ENCODE measurements at regions not wholly inside any gene's neighbourhood (a gene's known extent, or its start where the extent isn't known, plus 50 kb on each side); places are given as distances from the start of the nearest gene placed in this dataset.

- TF ChIP-seq ZC3H10 (CRISPR knock-in tag; IDR thresholded peaks at IDR 0.05) (peak; percentile 24; the same call in 1 of the 2 replicates), ZFP30 (CRISPR knock-in tag; IDR thresholded peaks at IDR 0.05) (no peak), OSR1 (CRISPR knock-in tag; IDR thresholded peaks at IDR 0.05) (no peak), PATZ1 (CRISPR knock-in tag; IDR thresholded peaks at IDR 0.05; ENCODE audit: borderline replicate concordance) (no peak)
- TF ChIP-seq, protein P1, sequence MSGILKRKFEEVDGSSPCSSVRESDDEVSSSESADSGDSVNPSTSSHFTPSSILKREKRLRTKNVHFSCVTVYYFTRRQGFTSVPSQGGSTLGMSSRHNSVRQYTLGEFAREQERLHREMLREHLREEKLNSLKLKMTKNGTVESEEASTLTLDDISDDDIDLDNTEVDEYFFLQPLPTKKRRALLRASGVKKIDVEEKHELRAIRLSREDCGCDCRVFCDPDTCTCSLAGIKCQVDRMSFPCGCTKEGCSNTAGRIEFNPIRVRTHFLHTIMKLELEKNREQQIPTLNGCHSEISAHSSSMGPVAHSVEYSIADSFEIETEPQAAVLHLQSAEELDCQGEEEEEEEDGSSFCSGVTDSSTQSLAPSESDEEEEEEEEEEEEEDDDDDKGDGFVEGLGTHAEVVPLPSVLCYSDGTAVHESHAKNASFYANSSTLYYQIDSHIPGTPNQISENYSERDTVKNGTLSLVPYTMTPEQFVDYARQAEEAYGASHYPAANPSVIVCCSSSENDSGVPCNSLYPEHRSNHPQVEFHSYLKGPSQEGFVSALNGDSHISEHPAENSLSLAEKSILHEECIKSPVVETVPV (CRISPR knock-in tag; IDR thresholded peaks at IDR 0.05), result no peak
Measured at GRCh38 chr1:221419513-221420095, 322.3 kb downstream of the DUSP10 start.
